Panc1 (cell line): ENCODE measurements at regions not wholly inside any gene's neighbourhood (a gene's known extent, or its start where the extent isn't known, plus 50 kb on each side); places are given as distances from the start of the nearest gene placed in this dataset.

Experiments
- ATAC-seq: fragments of 200-7000 bp; cut with Tn5 transposase; 2 replicates; pipeline ENCODE4 v1.9.1; 2020; ENCODE audit warnings: mild to moderate bottlenecking, moderate library complexity
- BruUV-seq: library from RNA; stranded (reverse); fragments of 400-500 nt; replicated peaks from 2 replicates; lab custom pipeline; 2021; lab: Mats Ljungman, UMichigan
- CTCF ChIA-PET: fragments of 300-600 bp; sonication (Branson Sonifier 250); formaldehyde crosslinking; loops from one replicate; lab custom pipeline; 2022; ENCODE audit warnings: antibody characterized with exemption; lab: Charles Lee
- POLR2A ChIA-PET: fragments of 300-600 bp; sonication (Branson Sonifier 250); formaldehyde crosslinking; loops from one replicate; lab custom pipeline; 2022; ENCODE audit warnings: antibody characterized with exemption; lab: Charles Lee
- DNase-seq: peaks from one replicate; pipeline ENCODE4 v3.0.0-alpha.2; 2010; ENCODE audit warnings: low read depth, low spot score
- H3K27ac ChIP-seq: 2 replicates; pipeline ENCODE4 v1.5.1; 2011; ENCODE audit warnings: mild to moderate bottlenecking, low read length, inconsistent platforms
- H3K27me3 ChIP-seq: fragments of 200-500 bp; sonication (Bioruptor generic); 2 replicates; pipeline ENCODE4 v1.6.0; 2014; ENCODE audit warnings: low read length, inconsistent platforms; ENCODE audit not compliant: control insufficient read depth, insufficient read depth
- H3K36me3 ChIP-seq: fragments of 200-500 bp; sonication (Bioruptor generic); 2 replicates; pipeline ENCODE4 v1.5.1; 2014; ENCODE audit warnings: inconsistent platforms, mild to moderate bottlenecking, low read length, moderate library complexity; ENCODE audit not compliant: control insufficient read depth, insufficient read depth
- H3K4me1 ChIP-seq: 2 replicates; pipeline ENCODE4 v1.5.1; 2011; ENCODE audit warnings: inconsistent platforms, mild to moderate bottlenecking, low read length, moderate library complexity; ENCODE audit not compliant: control insufficient read depth, insufficient read depth
- H3K4me3 ChIP-seq, 2 experiments: 2 replicates each; pipeline ENCODE4 v1.5.1; 2011 to 2012; ENCODE audit warnings: low read depth in 2 of 2, low read length in 2 of 2, mild to moderate bottlenecking in 2 of 2, inconsistent platforms in 1 of 2, moderate library complexity in 1 of 2
- H3K9me3 ChIP-seq: fragments of 200-500 bp; sonication (Bioruptor generic); 2 replicates; pipeline ENCODE4 v1.5.1; 2014; ENCODE audit warnings: low read depth, mild to moderate bottlenecking, inconsistent platforms, low read length, moderate library complexity; ENCODE audit not compliant: control insufficient read depth, insufficient read depth
- POLR2AphosphoS5 ChIP-seq: IDR thresholded peaks from 2 replicates; pipeline ENCODE4 v1.6.1; 2012; ENCODE audit warnings: mild to moderate bottlenecking, low read depth, low read length, moderate library complexity
- REST ChIP-seq, 2 experiments: IDR thresholded peaks; 2 replicates each; pipeline ENCODE4 v1.6.1; 2011 to 2012; ENCODE audit warnings: low read depth in 2 of 2, control low read depth in 1 of 2, low read length in 1 of 2, mild to moderate bottlenecking in 1 of 2, moderate library complexity in 1 of 2; ENCODE audit not compliant: insufficient read depth in 1 of 2
- SIN3A ChIP-seq: IDR thresholded peaks from 2 replicates; pipeline ENCODE4 v1.6.1; 2012; ENCODE audit warnings: low read depth, mild to moderate bottlenecking, low read length, moderate library complexity, borderline replicate concordance; ENCODE audit not compliant: insufficient read depth
- TCF7L2 ChIP-seq: IDR thresholded peaks from 2 replicates; pipeline ENCODE4 v1.6.1; 2011; ENCODE audit warnings: mild to moderate bottlenecking, low read depth, low read length, inconsistent platforms
- in situ Hi-C: cut with HindIII; loops from 2 replicates; pipeline ENCODE4 v1.10.0; 2016; ENCODE audit warnings: low sequenced_read_pairs, low pct_unique_long_range_greater_than_20kb
- intact Hi-C: fragments of 100-400 bp; cut with micrococcal nuclease; formaldehyde crosslinking; loops from one replicate; pipeline ENCODE4 v1.10.0; 2022; ENCODE audit not compliant: unreplicated experiment
- TF ChIP-seq, protein P1 (sequence below): fragments of 450-650 bp; IDR thresholded peaks from 2 replicates; pipeline ENCODE4 v1.5.1; 2017; ENCODE audit warnings: mild to moderate bottlenecking

DNA sequence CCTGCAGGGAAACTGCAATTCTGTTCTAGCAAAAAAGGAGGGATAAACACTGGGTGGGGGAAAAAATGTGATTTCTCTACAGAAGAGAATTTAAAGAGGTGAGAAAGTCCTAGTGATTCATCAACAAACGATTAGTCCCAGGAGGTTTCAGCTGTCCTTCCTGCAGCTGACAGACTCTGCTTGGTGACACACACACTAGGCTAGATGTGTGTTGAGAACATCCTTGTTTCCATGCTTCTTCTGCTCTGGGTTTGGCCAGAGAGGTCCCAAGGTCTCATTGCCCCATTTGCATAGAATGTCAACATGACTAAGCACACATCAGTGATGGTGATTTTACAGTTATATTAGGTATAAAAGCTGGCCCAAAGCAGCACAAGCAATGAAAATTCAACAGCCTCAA, 258.3 kb downstream of the NFATC2 start:
- H3K9me3 ChIP-seq, result no peaks in the 10 kb centered on the region
- H3K27me3 ChIP-seq, result peaks cover 8% of the 10 kb centered on the region
- no peak for DNase-seq
- no TSS peak for BruUV-seq
- POLR2A ChIA-PET, result interaction anchor here (0.5 to 1.1 kb wide), 2 partner anchors 293 to 309 kb away, joined by 3 to 4 read pairs; no protein-coding TSS in a partner anchor
- in situ Hi-C loops (no loop called here), intact Hi-C loops (no loop called here)
- no peaks in the 10 kb centered on the region for H3K4me1 ChIP-seq
- H3K27ac ChIP-seq, result no peak overlapping the region
- CTCF ChIA-PET, result no interaction called here
- no peak overlapping the region for H3K4me3 ChIP-seq
- no peak for ATAC-seq
- TF ChIP-seq REST (IDR thresholded peaks at IDR 0.05; ENCODE audit: insufficient read depth in 1 of 2, low read depth in 2 of 2, low read length in 1 of 2) (no peak), TCF7L2 (no peak), SIN3A (no peak), POLR2AphosphoS5 (no peak)
- TF ChIP-seq, protein P1, sequence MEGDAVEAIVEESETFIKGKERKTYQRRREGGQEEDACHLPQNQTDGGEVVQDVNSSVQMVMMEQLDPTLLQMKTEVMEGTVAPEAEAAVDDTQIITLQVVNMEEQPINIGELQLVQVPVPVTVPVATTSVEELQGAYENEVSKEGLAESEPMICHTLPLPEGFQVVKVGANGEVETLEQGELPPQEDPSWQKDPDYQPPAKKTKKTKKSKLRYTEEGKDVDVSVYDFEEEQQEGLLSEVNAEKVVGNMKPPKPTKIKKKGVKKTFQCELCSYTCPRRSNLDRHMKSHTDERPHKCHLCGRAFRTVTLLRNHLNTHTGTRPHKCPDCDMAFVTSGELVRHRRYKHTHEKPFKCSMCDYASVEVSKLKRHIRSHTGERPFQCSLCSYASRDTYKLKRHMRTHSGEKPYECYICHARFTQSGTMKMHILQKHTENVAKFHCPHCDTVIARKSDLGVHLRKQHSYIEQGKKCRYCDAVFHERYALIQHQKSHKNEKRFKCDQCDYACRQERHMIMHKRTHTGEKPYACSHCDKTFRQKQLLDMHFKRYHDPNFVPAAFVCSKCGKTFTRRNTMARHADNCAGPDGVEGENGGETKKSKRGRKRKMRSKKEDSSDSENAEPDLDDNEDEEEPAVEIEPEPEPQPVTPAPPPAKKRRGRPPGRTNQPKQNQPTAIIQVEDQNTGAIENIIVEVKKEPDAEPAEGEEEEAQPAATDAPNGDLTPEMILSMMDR, result no peak
- no peaks in the 10 kb centered on the region for H3K36me3 ChIP-seq

DNA sequence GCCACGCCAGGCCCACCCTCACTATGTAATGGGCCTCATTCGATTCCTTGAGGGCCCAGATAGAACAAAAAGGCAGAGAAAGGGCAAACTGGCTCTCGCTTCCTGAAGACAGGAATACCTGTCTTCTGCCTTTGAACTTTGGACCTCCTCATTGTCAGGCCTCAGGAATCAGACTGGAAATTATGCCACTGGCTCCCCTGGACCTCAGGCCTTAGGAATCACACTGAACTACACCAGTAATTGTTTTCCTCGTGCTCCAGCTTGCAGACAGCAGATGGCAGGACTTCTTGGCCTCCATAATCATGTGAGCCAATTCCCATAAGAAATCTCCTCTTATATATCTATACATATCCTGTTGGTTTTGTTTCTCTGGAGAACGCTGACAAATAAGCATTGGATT, 258.6 kb upstream of the KCNG1 start:
- no peak for ATAC-seq
- ChIA-PET CTCF (no interaction called here), POLR2A (no interaction called here)

More for the DNA sequence above, 258.6 kb upstream of the KCNG1 start:
- H3K27ac ChIP-seq, result no peak overlapping the region
- peaks cover 10% of the 10 kb centered on the region for H3K27me3 ChIP-seq
- in situ Hi-C loops, result no loop called here
- DNase-seq, result no peak
- intact Hi-C loops, result no loop called here
- H3K36me3 ChIP-seq, result no peaks in the 10 kb centered on the region
- H3K9me3 ChIP-seq, result no peaks in the 10 kb centered on the region
- TF ChIP-seq SIN3A, result no peak
- TF ChIP-seq, protein P1, result no peak
- no peak for TF ChIP-seq TCF7L2
- no peak for TF ChIP-seq POLR2AphosphoS5
- no peak for TF ChIP-seq REST (IDR thresholded peaks at IDR 0.05; ENCODE audit: insufficient read depth in 1 of 2, low read depth in 2 of 2, low read length in 1 of 2)
- no TSS peak for BruUV-seq
- no peak overlapping the region for H3K4me3 ChIP-seq
- H3K4me1 ChIP-seq, result no peaks in the 10 kb centered on the region
